ENCODE measurements at regions not wholly inside any gene's neighbourhood (a gene's known extent, or its start where the extent isn't known, plus 50 kb on each side); places are given as distances from the start of the nearest gene placed in this dataset.
"Not testable (repeated sequence)": the region's sequence is repeated elsewhere in the genome, so short reads cannot be mapped to it uniquely, and the experiment has no call there.

DNA sequence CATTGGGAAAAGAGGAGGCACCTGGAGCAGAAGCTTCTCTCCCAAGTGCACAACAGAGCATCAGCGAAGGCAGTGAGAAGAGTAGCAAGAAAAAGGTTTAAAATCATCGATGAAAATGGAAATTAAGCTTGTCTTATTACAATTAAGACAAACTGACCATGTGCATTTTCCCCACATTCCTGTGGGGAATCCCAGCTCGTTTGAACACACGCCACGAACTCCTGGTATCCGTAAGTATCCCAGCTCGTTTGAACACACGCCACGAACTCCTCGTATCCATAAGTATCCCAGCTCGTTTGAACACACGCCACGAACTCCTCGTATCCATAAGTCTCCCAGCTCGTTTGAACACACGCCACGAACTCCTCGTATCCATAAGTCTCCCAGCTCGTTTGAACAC is 67.7 kb upstream of the METRNL start:
- CTCF ChIA-PET = interaction anchor here (1.2 kb wide), 1 partner anchor 12 kb away, joined by 4 read pairs; no protein-coding TSS in a partner anchor
- H3K9me3 ChIP-seq; H3K27ac ChIP-seq; H3K4me3 ChIP-seq; DNase-seq (ENCODE audit: low read depth in 1 of 2, low spot score in 1 of 2); H3K4me1 ChIP-seq; ATAC-seq; FAIRE-seq; H3K4me2 ChIP-seq; POLR2A ChIA-PET: not testable (repeated sequence)
- WGBS (ENCODE audit: missing lambda C conversion rate) = 91% methylated on average over 19 of the region's 19 CpGs

DNA sequence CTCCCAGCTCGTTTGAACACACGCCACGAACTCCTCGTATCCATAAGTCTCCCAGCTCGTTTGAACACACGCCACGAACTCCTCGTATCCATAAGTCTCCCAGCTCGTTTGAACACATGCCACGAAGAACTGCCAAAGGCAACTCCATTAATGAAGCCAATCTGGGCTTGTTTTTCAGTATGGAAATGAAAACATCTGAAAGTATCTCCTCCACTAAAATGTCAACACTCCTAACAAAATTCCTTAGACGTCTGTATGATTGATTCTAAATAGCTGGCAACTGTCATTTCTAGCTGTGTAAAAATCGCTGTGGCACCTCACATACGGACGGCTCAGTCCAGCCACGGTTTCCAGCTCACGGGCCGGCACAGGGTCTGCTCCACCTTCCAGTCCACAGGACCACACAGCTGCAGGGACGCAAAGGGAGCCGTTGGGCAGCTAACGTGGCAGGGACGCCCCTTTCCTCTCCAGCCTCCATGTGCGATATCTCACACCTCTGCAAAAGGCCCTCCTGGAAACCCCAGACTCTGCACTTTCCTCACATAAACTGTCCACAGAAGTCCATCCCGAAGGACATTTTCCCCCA is 67.1 kb upstream of the METRNL start:
- 88% methylated on average over 23 of the region's 23 CpGs for WGBS (ENCODE audit: missing lambda C conversion rate)
- Histone ChIP-seq H3K4me2 (no peak overlapping the region), H3K4me3 (no peak overlapping the region), H3K4me1 (no peaks in the 10 kb centered on the region), H3K9me3 (no peaks in the 10 kb centered on the region), H3K27ac (no peak overlapping the region)
- DNase-seq (ENCODE audit: low read depth in 1 of 2, low spot score in 1 of 2) = no peak
- no peak for TF ChIP-seq SMC3 (IDR thresholded peaks at IDR 0.05)
- ChIA-PET CTCF (interaction anchor here (1.2 kb wide), 1 partner anchor 13 kb away, joined by 4 read pairs; no protein-coding TSS in a partner anchor), POLR2A (no interaction called here)
- no peak for ATAC-seq
- no peak for FAIRE-seq

DNA sequence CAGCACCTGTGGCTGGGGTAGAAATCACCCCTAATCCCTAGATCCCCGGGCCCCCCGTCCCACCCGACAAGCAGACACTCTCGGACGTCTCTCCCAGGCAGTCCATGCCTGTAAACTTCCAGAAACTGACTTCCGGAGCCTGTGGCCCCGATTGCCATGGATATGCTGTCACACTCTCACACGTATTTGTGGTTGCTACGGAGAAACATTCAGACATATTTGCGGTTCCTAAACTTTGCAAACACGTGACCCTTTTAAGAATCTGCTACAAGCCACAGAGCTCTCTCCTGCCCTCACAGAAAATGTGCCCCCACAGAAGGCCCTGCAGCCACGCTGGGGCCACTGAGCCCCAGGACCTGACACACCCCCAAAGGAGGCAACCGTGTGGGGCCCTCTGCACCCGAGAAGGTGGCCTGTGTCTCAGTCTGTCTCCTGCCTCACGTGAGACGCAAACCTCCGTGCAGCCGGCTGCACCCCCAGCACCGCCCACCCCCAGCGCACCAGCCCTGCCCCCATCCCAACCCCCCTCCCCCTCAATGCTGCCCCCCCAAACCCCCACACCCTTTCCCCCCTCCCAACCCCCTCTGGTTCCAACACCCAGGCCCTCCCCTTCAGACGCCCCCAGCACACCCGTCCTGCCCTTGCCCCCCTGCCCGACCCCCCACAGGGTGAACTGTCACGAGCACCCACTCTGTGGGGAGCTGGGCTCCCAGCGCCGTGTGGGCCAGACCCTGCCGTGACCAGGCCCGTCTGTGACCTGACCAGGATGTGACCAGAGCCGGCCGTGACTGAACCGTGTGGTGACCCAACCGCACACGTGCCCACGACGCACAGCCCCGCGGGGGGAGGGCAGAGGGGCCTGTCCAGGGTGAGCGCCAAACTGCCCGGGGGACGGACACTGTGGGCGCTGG is 66.3 kb upstream of the METRNL start:
- 90% methylated on average over 31 of the region's 41 CpGs for WGBS (ENCODE audit: missing lambda C conversion rate)

More for the DNA sequence above, 66.3 kb upstream of the METRNL start:
- no peaks in the 10 kb centered on the region for H3K4me1 ChIP-seq
- no peaks in the 10 kb centered on the region for H3K9me3 ChIP-seq
- FAIRE-seq = no peak
- no peak overlapping the region for H3K4me3 ChIP-seq
- TF ChIP-seq MAFK (IDR thresholded peaks at IDR 0.05; ENCODE audit: partially characterized antibody) (no peak), FOXS1 (CRISPR knock-in tag; IDR thresholded peaks at IDR 0.05) (no peak), SREBF2 (IDR thresholded peaks at IDR 0.05) (no peak), SMC3 (IDR thresholded peaks at IDR 0.05) (no peak), EP300 (IDR thresholded peaks at IDR 0.05) (no peak), ZFP36 (IDR thresholded peaks at IDR 0.05; ENCODE audit: borderline replicate concordance, partially characterized antibody) (no peak), JUN (IDR thresholded peaks at IDR 0.05) (no peak), GATA3 (IDR thresholded peaks at IDR 0.05; ENCODE audit: borderline replicate concordance) (no peak), NFE2L2 (conservative IDR thresholded peaks at IDR 0.05; ENCODE audit: low read length) (no peak), ZSCAN20 (CRISPR knock-in tag; IDR thresholded peaks at IDR 0.05) (no peak), PHF8 (IDR thresholded peaks at IDR 0.05; ENCODE audit: borderline replicate concordance, low read depth) (no peak), TFCP2L1 (CRISPR knock-in tag; IDR thresholded peaks at IDR 0.05) (no peak), RFX5 (IDR thresholded peaks at IDR 0.05) (no peak), CBX8 (IDR thresholded peaks at IDR 0.05) (no peak), RNF2 (IDR thresholded peaks at IDR 0.05; ENCODE audit: borderline replicate concordance, low read depth) (no peak), MYC (IDR thresholded peaks at IDR 0.05; ENCODE audit: borderline replicate concordance, low read length) (no peak)
- TF ChIP-seq, protein P1, sequence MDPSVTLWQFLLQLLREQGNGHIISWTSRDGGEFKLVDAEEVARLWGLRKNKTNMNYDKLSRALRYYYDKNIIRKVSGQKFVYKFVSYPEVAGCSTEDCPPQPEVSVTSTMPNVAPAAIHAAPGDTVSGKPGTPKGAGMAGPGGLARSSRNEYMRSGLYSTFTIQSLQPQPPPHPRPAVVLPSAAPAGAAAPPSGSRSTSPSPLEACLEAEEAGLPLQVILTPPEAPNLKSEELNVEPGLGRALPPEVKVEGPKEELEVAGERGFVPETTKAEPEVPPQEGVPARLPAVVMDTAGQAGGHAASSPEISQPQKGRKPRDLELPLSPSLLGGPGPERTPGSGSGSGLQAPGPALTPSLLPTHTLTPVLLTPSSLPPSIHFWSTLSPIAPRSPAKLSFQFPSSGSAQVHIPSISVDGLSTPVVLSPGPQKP (IDR thresholded peaks at IDR 0.05; ENCODE audit: low read depth, low read length) = no peak
- TF ChIP-seq, protein P2, sequence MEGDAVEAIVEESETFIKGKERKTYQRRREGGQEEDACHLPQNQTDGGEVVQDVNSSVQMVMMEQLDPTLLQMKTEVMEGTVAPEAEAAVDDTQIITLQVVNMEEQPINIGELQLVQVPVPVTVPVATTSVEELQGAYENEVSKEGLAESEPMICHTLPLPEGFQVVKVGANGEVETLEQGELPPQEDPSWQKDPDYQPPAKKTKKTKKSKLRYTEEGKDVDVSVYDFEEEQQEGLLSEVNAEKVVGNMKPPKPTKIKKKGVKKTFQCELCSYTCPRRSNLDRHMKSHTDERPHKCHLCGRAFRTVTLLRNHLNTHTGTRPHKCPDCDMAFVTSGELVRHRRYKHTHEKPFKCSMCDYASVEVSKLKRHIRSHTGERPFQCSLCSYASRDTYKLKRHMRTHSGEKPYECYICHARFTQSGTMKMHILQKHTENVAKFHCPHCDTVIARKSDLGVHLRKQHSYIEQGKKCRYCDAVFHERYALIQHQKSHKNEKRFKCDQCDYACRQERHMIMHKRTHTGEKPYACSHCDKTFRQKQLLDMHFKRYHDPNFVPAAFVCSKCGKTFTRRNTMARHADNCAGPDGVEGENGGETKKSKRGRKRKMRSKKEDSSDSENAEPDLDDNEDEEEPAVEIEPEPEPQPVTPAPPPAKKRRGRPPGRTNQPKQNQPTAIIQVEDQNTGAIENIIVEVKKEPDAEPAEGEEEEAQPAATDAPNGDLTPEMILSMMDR (IDR thresholded peaks at IDR 0.05) = no peak
- TF ChIP-seq, protein P3, sequence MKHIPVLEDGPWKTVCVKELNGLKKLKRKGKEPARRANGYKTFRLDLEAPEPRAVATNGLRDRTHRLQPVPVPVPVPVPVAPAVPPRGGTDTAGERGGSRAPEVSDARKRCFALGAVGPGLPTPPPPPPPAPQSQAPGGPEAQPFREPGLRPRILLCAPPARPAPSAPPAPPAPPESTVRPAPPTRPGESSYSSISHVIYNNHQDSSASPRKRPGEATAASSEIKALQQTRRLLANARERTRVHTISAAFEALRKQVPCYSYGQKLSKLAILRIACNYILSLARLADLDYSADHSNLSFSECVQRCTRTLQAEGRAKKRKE (CRISPR knock-in tag; IDR thresholded peaks at IDR 0.05; ENCODE audit: low read depth) = no peak
- TF ChIP-seq, protein P4, sequence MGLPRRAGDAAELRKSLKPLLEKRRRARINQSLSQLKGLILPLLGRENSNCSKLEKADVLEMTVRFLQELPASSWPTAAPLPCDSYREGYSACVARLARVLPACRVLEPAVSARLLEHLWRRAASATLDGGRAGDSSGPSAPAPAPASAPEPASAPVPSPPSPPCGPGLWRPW (IDR thresholded peaks at IDR 0.05) = no peak
- no peak for DNase-seq (ENCODE audit: low read depth in 1 of 2, low spot score in 1 of 2)
- CTCF ChIA-PET = no interaction called here
- no peak overlapping the region for H3K27ac ChIP-seq
- ATAC-seq = no peak
- POLR2A ChIA-PET = no interaction called here
- H3K4me2 ChIP-seq = no peak overlapping the region
